Erythroblast (primary cell): ENCODE measurements at regions not wholly inside any gene's neighbourhood (a gene's known extent, or its start where the extent isn't known, plus 50 kb on each side); places are given as distances from the start of the nearest gene placed in this dataset.

Experiments
- DNase-seq, 2 experiments: peaks; one replicate each; lab custom pipeline; 2025; lab: John Stamatoyannopoulos, UW
- GATA1 ChIP-seq: IDR thresholded peaks from 2 replicates; pipeline ENCODE4 v1.6.1; 2011; ENCODE audit warnings: low read depth, mild to moderate bottlenecking, control low read depth, low read length, moderate library complexity
- POLR2A ChIP-seq: IDR thresholded peaks from 2 replicates; pipeline ENCODE4 v1.6.1; 2011; ENCODE audit warnings: mild to moderate bottlenecking, low read length

GRCh38 chr2:126792993-126793392 is 105.7 kb upstream of the TEX51 start:
- no peak for TF ChIP-seq GATA1
- no peak for TF ChIP-seq POLR2A
- no peak for DNase-seq

- no peak for DNase-seq
- TF ChIP-seq POLR2A: no peak
- no peak for TF ChIP-seq GATA1
These were observed 104.6 kb upstream of the TEX51 start for GRCh38 chr2:126793885-126794613.

GRCh38 chr2:126795656-126796055 is 103.0 kb upstream of the TEX51 start:
- DNase-seq: no peak
- TF ChIP-seq POLR2A (no peak), GATA1 (no peak)

GRCh38 chr2:126796931-126797621 is 101.6 kb upstream of the TEX51 start:
- TF ChIP-seq GATA1: no peak
- no peak for TF ChIP-seq POLR2A
- DNase-seq: no peak

GRCh38 chr2:126797622-126798275 is 100.9 kb upstream of the TEX51 start:
- DNase-seq: no peak
- no peak for TF ChIP-seq POLR2A
- TF ChIP-seq GATA1: no peak

GRCh38 chr2:126798276-126799140 is 100.2 kb upstream of the TEX51 start:
- TF ChIP-seq GATA1: no peak
- TF ChIP-seq POLR2A: no peak
- DNase-seq: no peak

- DNase-seq: no peak
- TF ChIP-seq POLR2A (no peak), GATA1 (no peak)
These were observed 99.4 kb upstream of the TEX51 start for GRCh38 chr2:126799301-126799700.

GRCh38 chr2:126801473-126801872 is 97.2 kb upstream of the TEX51 start:
- no peak for DNase-seq
- TF ChIP-seq GATA1 (no peak), POLR2A (no peak)

GRCh38 chr2:126802316-126802715 is 96.4 kb upstream of the TEX51 start:
- TF ChIP-seq POLR2A: no peak
- no peak for DNase-seq

GRCh38 chr2:126802774-126803433 is 95.8 kb upstream of the TEX51 start:
- DNase-seq: no peak
- no peak for TF ChIP-seq GATA1
- TF ChIP-seq POLR2A: no peak

GRCh38 chr2:126803434-126803775 is 95.3 kb upstream of the TEX51 start:
- DNase-seq: no peak
- TF ChIP-seq GATA1 (no peak), POLR2A (no peak)

GRCh38 chr2:126804347-126804746 is 94.3 kb upstream of the TEX51 start:
- no peak for DNase-seq
- TF ChIP-seq POLR2A (no peak), GATA1 (no peak)

GRCh38 chr2:126808929-126809328 is 89.8 kb upstream of the TEX51 start:
- TF ChIP-seq GATA1: no peak
- DNase-seq: no peak

- DNase-seq: no peak
These were observed 89.3 kb upstream of the TEX51 start for GRCh38 chr2:126809340-126809739.

GRCh38 chr2:126810001-126810400 is 88.7 kb upstream of the TEX51 start:
- TF ChIP-seq GATA1 (no peak), POLR2A (no peak)

More at GRCh38 chr2:126809340-126809739, 89.3 kb upstream of the TEX51 start:
- no peak for TF ChIP-seq GATA1
- TF ChIP-seq POLR2A: no peak

More at GRCh38 chr2:126810001-126810400, 88.7 kb upstream of the TEX51 start:
- no peak for DNase-seq
